ENCODE measurements at regions not wholly inside any gene's neighbourhood (a gene's known extent, or its start where the extent isn't known, plus 50 kb on each side); places are given as distances from the start of the nearest gene placed in this dataset.

GRCh38 chr2:6369266-6369665, 496.4 kb downstream of the CMPK2 start (continued):
- TF ChIP-seq, protein P1, sequence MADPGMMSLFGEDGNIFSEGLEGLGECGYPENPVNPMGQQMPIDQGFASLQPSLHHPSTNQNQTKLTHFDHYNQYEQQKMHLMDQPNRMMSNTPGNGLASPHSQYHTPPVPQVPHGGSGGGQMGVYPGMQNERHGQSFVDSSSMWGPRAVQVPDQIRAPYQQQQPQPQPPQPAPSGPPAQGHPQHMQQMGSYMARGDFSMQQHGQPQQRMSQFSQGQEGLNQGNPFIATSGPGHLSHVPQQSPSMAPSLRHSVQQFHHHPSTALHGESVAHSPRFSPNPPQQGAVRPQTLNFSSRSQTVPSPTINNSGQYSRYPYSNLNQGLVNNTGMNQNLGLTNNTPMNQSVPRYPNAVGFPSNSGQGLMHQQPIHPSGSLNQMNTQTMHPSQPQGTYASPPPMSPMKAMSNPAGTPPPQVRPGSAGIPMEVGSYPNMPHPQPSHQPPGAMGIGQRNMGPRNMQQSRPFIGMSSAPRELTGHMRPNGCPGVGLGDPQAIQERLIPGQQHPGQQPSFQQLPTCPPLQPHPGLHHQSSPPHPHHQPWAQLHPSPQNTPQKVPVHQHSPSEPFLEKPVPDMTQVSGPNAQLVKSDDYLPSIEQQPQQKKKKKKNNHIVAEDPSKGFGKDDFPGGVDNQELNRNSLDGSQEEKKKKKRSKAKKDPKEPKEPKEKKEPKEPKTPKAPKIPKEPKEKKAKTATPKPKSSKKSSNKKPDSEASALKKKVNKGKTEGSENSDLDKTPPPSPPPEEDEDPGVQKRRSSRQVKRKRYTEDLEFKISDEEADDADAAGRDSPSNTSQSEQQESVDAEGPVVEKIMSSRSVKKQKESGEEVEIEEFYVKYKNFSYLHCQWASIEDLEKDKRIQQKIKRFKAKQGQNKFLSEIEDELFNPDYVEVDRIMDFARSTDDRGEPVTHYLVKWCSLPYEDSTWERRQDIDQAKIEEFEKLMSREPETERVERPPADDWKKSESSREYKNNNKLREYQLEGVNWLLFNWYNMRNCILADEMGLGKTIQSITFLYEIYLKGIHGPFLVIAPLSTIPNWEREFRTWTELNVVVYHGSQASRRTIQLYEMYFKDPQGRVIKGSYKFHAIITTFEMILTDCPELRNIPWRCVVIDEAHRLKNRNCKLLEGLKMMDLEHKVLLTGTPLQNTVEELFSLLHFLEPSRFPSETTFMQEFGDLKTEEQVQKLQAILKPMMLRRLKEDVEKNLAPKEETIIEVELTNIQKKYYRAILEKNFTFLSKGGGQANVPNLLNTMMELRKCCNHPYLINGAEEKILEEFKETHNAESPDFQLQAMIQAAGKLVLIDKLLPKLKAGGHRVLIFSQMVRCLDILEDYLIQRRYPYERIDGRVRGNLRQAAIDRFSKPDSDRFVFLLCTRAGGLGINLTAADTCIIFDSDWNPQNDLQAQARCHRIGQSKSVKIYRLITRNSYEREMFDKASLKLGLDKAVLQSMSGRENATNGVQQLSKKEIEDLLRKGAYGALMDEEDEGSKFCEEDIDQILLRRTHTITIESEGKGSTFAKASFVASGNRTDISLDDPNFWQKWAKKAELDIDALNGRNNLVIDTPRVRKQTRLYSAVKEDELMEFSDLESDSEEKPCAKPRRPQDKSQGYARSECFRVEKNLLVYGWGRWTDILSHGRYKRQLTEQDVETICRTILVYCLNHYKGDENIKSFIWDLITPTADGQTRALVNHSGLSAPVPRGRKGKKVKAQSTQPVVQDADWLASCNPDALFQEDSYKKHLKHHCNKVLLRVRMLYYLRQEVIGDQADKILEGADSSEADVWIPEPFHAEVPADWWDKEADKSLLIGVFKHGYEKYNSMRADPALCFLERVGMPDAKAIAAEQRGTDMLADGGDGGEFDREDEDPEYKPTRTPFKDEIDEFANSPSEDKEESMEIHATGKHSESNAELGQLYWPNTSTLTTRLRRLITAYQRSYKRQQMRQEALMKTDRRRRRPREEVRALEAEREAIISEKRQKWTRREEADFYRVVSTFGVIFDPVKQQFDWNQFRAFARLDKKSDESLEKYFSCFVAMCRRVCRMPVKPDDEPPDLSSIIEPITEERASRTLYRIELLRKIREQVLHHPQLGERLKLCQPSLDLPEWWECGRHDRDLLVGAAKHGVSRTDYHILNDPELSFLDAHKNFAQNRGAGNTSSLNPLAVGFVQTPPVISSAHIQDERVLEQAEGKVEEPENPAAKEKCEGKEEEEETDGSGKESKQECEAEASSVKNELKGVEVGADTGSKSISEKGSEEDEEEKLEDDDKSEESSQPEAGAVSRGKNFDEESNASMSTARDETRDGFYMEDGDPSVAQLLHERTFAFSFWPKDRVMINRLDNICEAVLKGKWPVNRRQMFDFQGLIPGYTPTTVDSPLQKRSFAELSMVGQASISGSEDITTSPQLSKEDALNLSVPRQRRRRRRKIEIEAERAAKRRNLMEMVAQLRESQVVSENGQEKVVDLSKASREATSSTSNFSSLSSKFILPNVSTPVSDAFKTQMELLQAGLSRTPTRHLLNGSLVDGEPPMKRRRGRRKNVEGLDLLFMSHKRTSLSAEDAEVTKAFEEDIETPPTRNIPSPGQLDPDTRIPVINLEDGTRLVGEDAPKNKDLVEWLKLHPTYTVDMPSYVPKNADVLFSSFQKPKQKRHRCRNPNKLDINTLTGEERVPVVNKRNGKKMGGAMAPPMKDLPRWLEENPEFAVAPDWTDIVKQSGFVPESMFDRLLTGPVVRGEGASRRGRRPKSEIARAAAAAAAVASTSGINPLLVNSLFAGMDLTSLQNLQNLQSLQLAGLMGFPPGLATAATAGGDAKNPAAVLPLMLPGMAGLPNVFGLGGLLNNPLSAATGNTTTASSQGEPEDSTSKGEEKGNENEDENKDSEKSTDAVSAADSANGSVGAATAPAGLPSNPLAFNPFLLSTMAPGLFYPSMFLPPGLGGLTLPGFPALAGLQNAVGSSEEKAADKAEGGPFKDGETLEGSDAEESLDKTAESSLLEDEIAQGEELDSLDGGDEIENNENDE (IDR thresholded peaks at IDR 0.05; ENCODE audit: insufficient replicate concordance, low read length) = no peak
- TF ChIP-seq MAFK (IDR thresholded peaks at IDR 0.05; ENCODE audit: low read depth, low read length) (no peak), SP2 (IDR thresholded peaks at IDR 0.05; ENCODE audit: low read length) (no peak), TAF1 (IDR thresholded peaks at IDR 0.05; ENCODE audit: low read depth, low read length) (no peak), CBX8 (IDR thresholded peaks at IDR 0.05; ENCODE audit: borderline replicate concordance, low read depth, low read length) (no peak), ATF3 (IDR thresholded peaks at IDR 0.05; ENCODE audit: insufficient read depth, low read depth, low read length) (no peak), HDAC2 (IDR thresholded peaks at IDR 0.05; ENCODE audit: borderline replicate concordance in 1 of 2, low read depth in 2 of 2, low read length in 2 of 2) (no peak), RXRA (IDR thresholded peaks at IDR 0.05; ENCODE audit: insufficient read depth, low read depth, low read length) (no peak), TAF7 (optimal IDR thresholded peaks at IDR 0.05; ENCODE audit: borderline replicate concordance, low read depth, low read length) (no peak)

All from H1 (cell line).